CD4-positive, alpha-beta T cell treated with Interleukin-4 for 1 hour (primary cell): ENCODE measurements at regions not wholly inside any gene's neighbourhood (a gene's known extent, or its start where the extent isn't known, plus 50 kb on each side); places are given as distances from the start of the nearest gene placed in this dataset.

Source experiments
- DNase-seq, 2 donors: peaks; one replicate each; pipeline ENCODE4 v3.0.0-alpha.2; 2020 to 2022

DNA sequence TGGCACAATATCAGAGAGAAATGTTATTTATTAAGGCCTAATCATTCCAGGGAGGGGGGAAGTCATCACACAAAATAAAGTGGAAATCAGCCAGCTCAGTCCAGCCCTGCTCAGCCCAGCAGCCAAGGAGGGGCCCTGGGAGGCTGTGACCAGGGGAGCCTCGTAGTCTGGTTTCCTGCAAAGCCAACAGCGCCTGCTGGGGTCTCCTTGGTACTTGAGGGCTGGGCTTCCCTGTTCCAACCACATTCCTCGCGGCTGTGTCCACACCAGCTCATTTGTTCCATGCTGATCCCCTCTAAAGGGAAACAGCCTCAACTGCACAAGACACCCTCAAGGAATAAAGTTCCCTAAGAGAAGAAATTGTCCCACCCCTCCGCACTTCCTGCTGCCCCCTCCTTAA lies 154.0 kb downstream of the TMEM132E start:
- no peak for DNase-seq

DNA sequence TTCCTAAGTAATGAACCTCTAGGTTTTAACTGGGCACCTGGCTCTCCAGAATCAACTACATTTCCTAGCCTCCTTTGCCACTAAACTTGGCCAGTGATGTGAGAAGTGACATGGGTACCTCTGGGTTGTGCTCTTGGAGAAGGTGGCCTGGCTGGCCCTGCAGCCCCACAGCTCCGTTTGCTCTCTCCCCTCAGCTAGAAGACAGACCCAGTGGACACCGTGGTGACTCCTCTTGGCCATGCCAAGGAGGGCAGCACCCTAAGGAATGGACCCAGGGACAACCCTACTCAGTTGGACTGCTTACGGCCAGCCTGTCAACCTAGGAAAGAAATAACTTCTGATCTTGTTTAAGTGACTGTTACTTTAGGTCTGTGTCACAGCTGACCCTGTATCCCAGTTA lies 151.4 kb downstream of the TMEM132E start:
- DNase-seq, result no peak

DNA sequence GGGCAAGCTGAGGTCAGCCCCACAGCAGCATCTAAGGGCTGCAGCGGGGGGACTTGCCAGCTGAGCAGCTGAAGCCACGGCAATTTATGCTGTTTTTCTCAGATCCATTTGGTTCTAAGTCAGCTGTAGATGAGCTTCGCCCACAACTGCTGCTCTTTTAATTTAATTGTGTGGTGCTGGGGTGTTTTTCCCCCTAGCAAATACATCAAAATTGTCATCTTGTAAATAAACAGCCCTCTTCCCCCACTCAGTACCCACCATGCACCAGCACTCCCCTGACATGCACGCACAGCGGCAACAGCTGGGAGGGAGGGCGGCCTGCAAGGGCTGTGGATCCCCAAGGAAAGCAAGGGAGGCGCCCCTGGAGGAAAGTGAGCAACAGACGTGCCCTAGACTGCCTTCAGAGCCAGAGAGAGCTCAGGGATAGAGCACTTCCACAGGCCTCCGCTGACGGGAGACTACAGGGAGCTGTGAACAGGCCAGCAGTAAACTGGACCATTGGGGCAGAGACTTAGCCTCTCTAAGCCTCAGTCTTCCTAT lies 149.5 kb downstream of the TMEM132E start:
- no peak for DNase-seq

DNA sequence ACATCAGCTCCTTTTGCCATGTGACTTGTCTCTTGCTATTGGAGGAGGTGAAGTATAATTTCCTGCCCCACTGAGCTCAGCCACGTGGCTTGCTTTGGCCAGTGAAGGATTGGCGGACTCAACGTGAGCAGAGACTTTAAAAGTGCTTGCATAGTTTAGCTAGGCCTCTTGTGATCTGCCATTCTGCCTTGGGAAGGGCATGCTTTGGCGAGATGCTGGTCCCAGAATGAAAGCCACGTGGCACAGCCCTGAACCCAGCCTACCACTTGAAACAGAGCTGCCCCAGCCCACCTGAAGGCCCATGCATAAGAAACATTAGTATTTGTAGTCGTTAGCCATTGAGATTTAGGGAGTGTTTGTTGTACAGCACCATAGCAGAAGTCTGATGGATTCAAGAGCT lies 148.2 kb downstream of the TMEM132E start:
- no peak for DNase-seq

DNA sequence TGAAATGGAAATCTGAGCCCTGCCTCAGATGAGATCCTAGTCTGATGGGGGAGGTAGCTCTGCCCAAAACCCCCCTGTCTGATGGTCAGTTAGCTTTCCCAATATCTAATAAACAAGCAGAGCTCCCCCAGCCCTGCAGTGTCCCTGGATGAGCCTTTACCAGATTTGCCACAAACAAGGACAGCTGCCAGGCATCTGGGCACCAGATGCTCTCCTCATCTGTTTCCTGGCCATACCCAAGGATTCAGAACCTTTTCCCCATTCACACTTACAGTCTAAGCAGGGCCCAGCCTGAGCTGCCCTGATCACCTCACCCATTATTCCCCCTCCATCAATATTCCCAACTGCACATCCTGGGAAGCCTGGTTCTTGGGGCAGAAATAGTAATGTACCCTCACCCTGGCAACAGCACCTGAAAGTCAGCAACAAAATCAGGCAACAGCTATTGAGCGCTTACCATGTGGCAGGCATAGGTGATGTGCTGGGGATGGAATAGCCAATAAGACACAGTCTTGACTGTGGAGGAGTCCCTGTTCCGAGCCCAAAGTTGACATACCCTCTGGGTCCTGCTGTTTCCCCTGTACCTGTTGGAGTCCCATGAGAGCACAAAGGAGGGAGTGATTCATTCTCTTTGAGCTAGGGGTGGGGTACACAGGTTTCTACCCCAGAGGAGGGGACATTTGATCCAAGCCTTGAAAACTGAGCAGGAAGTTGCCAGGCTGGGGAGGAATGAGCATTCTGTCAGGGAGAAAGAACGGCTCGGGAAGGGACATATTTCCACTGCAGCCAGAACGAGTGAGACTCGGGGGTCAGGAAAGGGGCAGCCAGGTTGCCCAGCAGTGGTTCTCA lies 147.4 kb downstream of the TMEM132E start:
- no peak for DNase-seq

DNA sequence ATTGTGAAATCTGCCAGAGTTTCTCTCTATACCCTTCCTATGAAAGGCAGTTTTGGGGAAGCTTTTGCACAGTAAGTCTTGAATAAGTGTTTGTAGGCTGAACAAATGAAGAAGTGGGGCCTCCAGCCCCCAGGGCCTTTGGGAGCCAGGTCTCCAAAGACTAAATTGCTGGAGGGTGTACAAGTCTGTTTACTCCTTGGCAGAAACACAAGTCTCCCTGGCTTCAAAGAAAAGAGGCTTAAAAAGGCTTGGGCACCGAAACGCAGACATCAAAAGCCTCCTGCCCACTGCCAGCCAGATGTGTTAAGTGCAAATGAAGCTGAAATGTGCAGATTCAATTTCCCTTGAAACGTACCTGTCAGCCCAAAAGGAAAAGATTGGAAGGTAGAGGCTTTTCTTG lies 146.3 kb downstream of the TMEM132E start:
- DNase-seq, result no peak

DNA sequence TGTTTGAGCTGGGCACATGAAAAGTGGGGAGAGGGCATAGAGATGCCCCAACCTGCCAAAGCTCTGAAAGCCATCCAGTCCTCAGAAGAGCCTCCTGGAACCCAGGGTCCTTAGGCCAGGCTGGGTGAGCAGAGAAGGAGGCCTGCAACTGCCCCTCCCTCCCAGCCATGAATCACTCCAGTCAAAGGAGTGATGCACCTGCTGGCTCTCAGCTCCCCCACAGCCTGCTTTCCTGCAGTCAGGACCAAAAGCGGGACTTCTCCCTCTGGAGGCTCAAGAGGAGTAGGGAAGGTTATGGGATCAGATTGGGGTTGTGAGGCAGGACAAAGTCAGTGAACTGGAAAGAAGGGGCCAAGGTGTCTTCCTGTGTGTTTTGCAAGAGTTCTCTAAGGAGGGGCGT lies 145.6 kb downstream of the TMEM132E start:
- DNase-seq, result no peak

DNA sequence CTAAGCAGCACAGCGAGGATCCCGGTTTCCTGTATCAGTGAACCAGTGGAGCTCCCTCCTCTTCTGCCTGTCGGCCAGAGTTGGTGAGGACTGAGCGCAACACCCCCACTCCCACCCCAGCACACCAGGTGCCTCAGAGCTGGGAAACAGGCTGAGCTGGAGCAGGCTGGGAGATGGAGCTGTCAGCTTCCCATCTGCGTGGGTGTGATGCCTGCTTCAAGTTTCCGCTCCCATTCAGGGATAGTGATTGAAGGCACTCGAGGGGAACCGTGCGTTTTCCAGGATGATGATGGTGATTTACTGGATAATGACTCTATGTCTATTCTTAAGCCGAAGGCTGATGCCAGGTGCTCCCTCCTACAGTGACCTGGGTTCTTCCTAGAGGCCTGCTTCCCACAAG lies 144.5 kb downstream of the TMEM132E start:
- DNase-seq, result no peak

DNA sequence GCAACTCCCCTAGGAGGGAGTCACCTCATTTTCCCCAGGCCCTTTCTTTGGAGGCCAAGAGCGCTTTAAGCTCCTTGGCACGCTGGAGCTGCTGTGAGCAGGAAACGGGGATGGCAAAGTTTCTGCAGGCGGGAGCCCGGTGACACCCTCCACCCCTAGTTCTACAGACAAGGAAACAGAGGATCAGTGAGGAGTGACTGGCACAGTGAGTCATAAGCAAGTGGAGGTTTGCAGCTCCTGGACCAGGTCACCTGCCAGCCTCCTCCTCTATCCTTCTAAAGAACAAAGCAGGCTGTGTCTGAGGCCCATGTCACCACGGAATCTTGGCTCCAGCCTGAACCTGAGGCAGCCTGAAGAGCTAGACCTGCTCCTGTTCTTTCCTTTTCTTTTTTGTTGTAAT lies 141.9 kb downstream of the TMEM132E start:
- DNase-seq, result no peak

DNA sequence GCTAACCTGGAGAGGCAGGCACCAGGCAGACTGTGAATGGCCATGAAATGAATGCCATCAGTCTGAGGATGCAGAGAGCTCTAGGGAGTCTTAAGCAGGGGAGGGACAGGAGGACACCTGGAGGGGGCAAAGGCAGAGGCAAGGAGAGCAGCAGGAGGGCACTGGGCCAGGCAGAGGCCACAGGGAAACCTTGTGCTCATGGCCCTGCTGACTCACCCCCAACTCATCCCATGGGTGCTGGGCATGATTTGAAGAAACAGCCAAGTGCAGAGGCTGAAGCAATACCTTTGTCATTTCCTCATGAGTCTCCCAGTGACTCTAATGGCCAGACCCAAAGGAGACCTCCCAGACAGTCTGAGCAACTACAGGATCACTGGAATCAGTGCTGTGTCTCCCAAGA lies 141.4 kb downstream of the TMEM132E start:
- DNase-seq, result no peak

DNA sequence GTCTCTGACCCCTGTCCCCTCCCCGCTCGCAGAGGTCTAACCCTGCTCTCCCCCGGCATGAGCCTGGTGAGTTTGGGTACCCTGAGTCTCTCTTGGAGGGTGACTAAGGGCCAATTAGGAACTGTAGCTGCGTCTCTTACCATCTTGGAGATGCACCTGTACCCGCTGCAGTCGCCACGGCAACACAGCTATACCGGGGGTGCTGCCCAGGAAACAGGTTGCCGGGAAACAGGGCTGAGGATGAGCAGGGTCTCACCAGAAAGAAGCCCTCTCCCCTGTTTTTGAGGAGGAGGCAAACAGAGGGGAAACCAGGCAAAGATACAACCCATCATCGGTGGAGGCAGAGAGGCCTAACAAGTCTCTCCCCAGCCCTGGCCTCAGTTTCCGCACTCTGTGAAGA lies 140.2 kb downstream of the TMEM132E start:
- no peak for DNase-seq

DNA sequence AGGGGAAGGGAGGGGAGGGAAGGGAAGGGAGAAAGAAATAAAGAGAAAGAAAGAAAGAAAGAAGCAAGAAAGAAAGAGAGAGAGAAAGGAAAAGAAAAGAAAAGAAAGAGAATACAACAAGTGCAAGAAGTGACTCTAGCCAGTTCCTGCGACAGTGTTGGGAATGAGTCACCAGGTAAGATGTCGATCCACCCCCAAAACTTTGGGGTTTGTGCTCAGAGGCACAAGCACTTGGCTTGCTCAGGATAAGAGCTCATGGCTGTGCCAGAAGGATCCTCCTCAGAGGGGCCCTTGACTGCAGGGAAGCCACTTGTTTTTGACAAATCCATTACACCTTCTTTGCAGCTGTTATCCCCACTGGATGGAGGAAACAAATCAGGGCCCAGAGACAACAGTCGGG lies 137.7 kb downstream of the TMEM132E start:
- no peak for DNase-seq

DNA sequence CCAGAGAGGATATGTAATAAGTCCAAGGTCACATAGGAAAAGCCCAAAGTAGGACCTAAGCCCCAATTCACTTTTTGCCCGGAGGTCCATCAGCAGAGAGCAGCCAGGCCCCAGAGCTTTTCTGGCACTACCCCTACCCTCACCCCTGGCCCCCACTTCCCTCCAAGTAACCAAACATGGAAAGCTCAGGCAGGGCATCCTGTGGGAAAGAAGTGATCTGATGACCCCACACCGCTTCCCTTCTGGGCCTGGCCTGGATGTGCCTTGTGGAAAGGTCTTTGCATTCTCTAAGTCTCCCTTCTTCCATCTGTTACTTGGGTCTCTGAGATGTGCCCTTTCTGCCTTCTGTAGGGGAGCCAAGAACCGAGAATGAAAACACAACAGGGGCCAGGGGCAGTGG lies 136.9 kb downstream of the TMEM132E start:
- DNase-seq, result no peak

DNA sequence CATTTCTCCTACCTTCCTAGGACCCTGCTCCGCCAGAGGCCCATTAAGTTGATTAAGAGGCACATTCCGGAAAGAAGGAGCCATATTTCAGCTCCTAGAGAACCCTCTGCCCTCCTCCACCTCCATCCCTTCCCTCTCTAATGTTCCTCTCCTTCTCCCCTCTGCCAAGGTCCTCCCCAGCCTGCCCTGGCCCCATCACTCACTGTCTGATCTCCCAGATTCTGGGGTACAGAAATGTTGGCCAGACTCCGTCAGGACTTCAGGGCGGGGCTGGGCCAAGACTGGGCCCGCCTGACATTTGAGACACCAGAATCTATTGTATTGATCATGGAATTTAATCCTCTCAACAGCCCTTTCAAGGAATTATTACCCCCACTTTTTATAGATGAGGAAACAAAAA lies 136.1 kb downstream of the TMEM132E start:
- DNase-seq, result no peak

DNA sequence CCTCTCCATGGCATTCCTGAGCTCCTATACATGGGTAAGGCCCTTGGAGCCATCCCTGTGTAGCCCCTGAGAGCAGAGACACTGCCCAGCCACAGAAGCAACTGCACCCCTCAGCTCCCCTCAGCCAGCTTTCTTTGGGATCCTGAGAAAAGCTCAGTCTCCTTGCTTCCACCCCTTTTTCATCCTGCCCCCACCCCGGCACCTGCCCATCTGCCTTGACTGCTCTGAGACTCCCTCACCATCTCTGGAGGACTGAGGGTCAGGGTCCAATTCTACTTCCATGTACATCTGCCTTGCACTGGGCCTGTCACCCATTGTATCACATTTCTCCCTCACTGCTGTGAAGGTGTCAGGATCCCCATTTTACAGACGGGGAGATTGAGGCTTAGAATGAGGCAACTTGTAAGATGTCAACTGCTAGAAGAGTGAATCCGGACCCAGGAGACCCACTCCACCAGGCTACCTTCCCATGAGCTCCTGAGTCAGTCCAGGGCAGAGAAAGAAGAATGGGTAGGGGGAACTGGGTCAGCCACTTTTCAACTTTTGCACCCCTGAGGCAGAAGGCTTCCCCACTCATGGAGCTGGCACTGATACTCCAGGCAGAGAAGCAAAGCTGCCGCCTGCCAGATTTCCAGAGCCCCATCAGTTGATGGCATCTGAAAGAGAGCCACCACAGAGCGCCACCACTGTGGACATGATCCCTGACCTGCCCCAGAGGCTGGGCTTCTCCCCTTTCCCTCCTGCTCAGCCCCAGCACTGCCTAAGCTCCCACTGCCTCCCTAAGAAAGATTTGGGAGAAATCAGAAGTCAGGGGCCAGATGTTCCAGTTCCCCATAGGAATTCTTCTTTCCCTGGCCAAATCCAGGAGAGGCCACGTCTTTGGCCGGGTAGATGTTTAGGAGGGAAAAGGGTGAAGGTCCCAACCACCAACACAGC lies 135.4 kb downstream of the TMEM132E start:
- DNase-seq, result no peak

DNA sequence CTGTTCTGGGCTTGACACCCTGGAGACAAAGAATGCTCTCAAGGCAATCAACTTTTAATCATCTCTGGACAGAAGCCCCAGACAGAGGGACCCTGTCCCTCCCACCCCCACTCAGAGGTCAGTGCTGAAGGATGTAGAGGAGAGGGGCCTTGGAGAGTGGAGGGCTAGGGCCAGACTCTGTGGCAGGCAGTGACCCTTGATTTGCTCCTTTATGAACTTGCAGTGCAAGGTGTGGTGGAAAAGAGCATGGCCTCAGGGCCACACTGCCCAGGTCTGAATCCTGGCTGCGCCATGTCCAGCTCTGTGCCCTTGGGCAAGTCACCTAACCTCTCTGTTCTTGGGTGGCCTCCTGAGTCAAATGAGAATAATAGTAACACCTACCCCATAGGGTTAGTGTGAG lies 134.3 kb downstream of the TMEM132E start:
- DNase-seq, result no peak

DNA sequence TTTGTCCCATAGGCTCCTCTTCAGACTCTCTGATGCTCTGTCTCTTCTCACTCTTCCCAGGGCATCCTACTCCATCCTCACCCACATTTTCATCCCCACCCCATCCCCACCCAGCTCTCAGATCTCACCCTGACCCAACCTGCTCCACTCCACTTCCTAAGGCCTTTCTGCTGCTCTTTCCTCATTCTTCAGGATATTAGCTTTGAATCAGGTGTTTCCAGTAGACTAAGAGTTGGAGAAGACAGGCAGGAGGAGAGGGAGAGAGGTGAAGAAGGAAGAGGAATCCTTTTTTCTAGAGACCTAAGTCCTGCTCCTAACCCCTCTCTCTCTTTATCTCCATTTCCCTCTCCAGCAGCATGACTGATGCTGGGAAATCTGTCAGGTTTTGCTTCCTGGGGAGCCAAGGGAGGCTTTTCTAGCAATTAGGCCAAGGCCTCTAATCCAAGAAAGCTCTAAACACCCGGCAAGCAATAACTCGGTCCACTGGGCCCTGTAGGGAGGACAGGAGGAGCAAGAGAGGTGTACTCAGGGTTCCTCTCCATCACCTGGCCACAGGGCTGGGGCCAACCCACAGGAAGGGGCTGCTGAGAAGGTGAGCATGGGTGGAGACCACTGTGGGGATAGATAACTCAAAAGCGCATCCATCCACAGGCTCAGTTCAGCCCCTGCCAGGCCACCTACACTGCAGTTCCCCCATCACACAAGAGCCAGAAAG lies 133.3 kb downstream of the TMEM132E start:
- no peak for DNase-seq

DNA sequence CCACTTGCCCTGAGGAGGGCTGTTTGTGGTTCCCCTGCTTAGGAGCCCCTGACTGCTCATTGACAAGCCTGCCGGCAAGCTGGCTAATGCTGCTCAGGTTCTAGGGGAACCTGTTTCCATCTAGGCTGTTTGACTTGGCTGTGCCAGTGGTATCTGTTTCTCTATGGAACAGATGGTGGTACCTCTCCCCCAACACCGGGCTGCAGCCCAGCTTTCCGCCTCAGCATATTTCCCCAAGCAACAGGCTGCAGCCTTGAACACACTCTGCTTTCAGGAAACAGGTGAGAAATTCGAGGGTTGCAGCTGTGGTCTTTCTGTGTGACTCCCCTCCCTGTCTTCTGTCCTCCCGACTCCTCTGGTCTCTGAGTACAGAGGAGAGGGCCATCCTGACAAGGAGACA lies 132.3 kb downstream of the TMEM132E start:
- no peak for DNase-seq

DNA sequence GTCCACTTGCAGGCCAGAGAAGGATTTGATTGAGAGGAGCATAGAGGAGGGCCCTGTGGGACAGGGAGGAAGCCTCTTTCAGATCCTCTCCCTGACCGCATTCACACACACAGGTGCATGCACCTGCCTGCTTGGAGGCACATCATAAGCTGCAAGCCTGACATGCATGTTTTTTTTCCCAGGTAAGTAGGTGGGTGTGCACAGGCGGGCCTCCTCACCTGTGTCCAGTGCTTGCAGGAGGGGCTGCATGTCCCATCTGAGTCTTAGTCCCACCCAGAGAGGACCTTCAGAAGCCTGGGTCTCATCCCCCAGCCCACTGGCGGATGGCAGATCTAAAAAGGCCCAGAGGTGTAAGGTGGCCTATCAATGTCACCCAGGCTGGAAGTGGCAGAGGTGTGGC lies 130.8 kb downstream of the TMEM132E start:
- DNase-seq, result no peak

DNA sequence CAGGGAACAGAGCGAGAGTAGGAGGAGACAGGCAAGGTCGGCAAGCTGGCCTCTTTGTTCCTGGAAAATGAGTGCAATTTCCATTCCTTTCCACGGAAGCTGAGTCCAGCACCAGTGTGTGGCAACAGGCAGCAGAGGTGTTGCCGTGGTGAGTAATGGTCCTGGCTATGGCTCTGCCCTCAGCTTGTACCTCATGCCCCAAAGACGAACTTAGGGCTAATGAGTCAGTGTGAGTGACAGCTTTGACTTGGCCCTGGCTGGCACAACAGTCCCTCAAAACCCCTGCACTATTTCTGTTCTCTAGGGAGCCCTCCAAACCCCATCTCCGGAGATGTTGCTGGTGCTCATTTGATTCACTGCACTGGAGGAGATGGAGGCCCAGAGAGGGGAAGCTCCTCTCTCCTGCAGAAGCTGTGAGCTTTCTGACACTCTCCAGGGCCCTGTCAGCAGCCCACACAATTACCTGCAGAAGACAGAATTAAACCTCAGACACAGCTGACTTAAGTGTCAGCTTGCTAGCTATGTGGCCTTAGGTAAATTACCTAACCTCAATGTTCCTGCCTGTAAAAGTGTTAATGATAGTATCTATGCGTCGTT lies 129.9 kb downstream of the TMEM132E start:
- DNase-seq, result no peak

DNA sequence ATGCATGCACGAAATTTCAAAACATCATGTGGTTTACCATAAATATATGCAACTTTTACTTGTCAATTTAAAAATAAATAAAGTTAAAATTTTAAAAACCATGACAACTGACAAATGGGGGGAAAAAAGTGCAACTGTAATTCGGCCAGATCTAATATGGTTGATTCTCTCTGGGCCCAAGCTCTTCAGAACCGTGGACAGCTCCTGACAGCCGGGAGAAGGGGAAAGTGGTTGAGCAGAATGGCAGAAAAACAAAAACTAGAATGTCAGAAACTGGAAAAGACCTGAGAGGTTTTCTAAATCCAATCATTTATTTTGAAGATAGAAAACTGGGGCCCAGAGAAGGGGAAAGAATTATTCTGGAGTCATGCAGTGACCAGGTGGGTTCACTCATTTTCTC lies 126.6 kb downstream of the TMEM132E start:
- no peak for DNase-seq

DNA sequence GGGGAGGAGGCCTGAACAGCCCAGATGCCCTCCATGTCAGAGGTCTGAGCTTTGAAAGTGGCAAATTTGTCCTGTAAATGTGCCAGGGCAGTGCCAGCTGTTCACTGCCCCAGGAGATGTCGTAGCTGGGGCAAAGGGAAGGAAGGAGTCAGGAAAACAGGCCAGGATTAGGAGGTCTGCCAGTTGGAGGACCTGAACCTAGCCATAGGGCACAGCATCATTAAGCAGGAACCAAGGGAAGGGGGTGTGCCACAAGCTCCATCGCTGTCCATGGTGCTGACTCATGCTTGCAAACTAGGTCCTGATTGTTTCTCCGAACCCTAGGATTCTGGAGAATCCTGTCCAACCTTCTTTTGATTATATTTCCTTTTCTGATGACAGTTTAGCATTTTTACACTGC lies 124.2 kb downstream of the TMEM132E start:
- no peak for DNase-seq

DNA sequence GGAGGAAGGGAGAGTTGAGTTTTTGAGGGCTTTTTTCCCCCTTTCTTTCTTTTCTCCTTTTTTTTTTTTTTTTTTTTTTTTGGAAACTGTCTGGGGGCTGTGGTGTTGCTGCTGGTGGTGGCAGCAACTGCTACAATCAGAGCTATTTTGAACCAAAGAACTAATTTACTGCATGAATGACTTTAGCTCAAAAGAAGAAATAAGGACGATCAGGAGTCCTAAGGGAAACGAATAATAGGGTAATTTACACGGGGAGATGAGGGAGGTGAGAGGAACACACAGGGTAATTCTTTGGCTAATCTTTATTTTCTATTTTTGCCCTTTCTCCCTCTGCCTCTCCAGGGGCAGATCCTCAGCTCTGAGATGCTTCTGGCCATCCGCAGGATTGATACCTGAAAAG lies 119.8 kb downstream of the TMEM132E start:
- DNase-seq, result no peak
